ENCODE measurements at regions not wholly inside any gene's neighbourhood (a gene's known extent, or its start where the extent isn't known, plus 50 kb on each side); places are given as distances from the start of the nearest gene placed in this dataset.

DNA sequence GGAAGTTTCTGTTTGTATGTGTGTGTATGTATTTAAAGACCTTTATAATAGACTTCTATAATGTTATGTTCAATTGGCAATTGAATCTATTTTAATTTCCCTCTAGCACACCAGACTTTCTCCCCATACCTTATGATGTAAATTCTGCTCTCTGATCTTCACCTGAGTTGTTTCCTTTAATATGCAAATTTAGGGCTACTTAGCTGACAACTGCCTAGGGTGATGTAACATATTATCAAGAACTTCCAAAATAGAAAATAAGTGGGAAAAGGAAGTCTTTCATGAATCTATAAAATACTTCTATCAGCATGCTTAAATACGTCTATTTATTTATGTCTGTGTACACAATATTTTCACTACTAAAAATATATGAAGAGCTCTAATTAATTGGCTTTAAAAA is 923.5 kb upstream of the CDH10 start:
- TF ChIP-seq, protein P1, sequence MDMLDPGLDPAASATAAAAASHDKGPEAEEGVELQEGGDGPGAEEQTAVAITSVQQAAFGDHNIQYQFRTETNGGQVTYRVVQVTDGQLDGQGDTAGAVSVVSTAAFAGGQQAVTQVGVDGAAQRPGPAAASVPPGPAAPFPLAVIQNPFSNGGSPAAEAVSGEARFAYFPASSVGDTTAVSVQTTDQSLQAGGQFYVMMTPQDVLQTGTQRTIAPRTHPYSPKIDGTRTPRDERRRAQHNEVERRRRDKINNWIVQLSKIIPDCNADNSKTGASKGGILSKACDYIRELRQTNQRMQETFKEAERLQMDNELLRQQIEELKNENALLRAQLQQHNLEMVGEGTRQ (IDR thresholded peaks at IDR 0.05), result no peak
- TF ChIP-seq, protein P2, sequence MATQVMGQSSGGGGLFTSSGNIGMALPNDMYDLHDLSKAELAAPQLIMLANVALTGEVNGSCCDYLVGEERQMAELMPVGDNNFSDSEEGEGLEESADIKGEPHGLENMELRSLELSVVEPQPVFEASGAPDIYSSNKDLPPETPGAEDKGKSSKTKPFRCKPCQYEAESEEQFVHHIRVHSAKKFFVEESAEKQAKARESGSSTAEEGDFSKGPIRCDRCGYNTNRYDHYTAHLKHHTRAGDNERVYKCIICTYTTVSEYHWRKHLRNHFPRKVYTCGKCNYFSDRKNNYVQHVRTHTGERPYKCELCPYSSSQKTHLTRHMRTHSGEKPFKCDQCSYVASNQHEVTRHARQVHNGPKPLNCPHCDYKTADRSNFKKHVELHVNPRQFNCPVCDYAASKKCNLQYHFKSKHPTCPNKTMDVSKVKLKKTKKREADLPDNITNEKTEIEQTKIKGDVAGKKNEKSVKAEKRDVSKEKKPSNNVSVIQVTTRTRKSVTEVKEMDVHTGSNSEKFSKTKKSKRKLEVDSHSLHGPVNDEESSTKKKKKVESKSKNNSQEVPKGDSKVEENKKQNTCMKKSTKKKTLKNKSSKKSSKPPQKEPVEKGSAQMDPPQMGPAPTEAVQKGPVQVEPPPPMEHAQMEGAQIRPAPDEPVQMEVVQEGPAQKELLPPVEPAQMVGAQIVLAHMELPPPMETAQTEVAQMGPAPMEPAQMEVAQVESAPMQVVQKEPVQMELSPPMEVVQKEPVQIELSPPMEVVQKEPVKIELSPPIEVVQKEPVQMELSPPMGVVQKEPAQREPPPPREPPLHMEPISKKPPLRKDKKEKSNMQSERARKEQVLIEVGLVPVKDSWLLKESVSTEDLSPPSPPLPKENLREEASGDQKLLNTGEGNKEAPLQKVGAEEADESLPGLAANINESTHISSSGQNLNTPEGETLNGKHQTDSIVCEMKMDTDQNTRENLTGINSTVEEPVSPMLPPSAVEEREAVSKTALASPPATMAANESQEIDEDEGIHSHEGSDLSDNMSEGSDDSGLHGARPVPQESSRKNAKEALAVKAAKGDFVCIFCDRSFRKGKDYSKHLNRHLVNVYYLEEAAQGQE (IDR thresholded peaks at IDR 0.05), result no peak
- TF ChIP-seq FOSL2 (IDR thresholded peaks at IDR 0.05) (no peak), FOSL2 (CRISPR knock-in tag; IDR thresholded peaks at IDR 0.05) (no peak), POLR2A (IDR thresholded peaks at IDR 0.05; ENCODE audit: low read length) (no peak), JUN (IDR thresholded peaks at IDR 0.05) (no peak), PHF8 (IDR thresholded peaks at IDR 0.05; ENCODE audit: borderline replicate concordance, low read depth) (no peak), KDM1A (IDR thresholded peaks at IDR 0.05; ENCODE audit: low read depth) (no peak), CBX8 (IDR thresholded peaks at IDR 0.05) (no peak), EP300 (IDR thresholded peaks at IDR 0.05) (no peak), BHLHE40 (IDR thresholded peaks at IDR 0.05; ENCODE audit: low read depth, low read length) (no peak), RFX5 (IDR thresholded peaks at IDR 0.05) (no peak)
- TF ChIP-seq, protein P3, sequence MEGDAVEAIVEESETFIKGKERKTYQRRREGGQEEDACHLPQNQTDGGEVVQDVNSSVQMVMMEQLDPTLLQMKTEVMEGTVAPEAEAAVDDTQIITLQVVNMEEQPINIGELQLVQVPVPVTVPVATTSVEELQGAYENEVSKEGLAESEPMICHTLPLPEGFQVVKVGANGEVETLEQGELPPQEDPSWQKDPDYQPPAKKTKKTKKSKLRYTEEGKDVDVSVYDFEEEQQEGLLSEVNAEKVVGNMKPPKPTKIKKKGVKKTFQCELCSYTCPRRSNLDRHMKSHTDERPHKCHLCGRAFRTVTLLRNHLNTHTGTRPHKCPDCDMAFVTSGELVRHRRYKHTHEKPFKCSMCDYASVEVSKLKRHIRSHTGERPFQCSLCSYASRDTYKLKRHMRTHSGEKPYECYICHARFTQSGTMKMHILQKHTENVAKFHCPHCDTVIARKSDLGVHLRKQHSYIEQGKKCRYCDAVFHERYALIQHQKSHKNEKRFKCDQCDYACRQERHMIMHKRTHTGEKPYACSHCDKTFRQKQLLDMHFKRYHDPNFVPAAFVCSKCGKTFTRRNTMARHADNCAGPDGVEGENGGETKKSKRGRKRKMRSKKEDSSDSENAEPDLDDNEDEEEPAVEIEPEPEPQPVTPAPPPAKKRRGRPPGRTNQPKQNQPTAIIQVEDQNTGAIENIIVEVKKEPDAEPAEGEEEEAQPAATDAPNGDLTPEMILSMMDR (IDR thresholded peaks at IDR 0.05), result no peak
- TF ChIP-seq, protein P4, sequence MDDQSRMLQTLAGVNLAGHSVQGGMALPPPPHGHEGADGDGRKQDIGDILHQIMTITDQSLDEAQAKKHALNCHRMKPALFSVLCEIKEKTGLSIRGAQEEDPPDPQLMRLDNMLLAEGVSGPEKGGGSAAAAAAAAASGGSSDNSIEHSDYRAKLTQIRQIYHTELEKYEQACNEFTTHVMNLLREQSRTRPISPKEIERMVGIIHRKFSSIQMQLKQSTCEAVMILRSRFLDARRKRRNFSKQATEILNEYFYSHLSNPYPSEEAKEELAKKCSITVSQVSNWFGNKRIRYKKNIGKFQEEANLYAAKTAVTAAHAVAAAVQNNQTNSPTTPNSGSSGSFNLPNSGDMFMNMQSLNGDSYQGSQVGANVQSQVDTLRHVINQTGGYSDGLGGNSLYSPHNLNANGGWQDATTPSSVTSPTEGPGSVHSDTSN (IDR thresholded peaks at IDR 0.05), result no peak
- TF ChIP-seq, protein P5, sequence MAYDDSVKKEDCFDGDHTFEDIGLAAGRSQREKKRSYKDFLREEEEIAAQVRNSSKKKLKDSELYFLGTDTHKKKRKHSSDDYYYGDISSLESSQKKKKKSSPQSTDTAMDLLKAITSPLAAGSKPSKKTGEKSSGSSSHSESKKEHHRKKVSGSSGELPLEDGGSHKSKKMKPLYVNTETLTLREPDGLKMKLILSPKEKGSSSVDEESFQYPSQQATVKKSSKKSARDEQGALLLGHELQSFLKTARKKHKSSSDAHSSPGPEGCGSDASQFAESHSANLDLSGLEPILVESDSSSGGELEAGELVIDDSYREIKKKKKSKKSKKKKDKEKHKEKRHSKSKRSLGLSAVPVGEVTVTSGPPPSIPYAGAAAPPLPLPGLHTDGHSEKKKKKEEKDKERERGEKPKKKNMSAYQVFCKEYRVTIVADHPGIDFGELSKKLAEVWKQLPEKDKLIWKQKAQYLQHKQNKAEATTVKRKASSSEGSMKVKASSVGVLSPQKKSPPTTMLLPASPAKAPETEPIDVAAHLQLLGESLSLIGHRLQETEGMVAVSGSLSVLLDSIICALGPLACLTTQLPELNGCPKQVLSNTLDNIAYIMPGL (CRISPR knock-in tag; IDR thresholded peaks at IDR 0.05; ENCODE audit: borderline replicate concordance), result no peak
